ENCODE measurements at regions not wholly inside any gene's neighbourhood (a gene's known extent, or its start where the extent isn't known, plus 50 kb on each side); places are given as distances from the start of the nearest gene placed in this dataset.

DNA sequence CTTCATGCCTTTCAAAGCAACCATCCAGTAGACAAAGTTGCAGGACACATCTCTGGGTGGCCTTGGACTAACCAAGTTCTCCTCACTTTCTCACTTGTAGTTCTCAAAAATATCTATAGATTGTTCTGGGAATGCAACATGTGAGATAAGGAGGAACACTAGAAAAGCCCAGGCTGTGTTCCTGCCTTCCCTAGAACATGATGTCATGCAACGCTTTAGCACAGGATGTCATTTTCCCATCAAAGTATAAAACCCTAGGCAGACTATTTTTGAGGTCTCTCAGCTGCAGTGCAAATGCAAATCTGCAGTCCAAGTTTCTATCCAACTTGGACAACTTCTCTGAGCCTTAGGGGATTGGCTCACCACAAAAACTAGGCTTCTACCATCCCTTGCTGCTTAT lies 78.8 kb upstream of the PCDH7 start:
- H3K9me3 Mint-ChIP-seq: peaks cover 5% of the 10 kb centered on the region
- H3K36me3 Mint-ChIP-seq: no peaks in the 10 kb centered on the region
- DNase-seq (ENCODE audit: low spot score in 2 of 2, unreplicated experiment in 2 of 2): no peak

DNA sequence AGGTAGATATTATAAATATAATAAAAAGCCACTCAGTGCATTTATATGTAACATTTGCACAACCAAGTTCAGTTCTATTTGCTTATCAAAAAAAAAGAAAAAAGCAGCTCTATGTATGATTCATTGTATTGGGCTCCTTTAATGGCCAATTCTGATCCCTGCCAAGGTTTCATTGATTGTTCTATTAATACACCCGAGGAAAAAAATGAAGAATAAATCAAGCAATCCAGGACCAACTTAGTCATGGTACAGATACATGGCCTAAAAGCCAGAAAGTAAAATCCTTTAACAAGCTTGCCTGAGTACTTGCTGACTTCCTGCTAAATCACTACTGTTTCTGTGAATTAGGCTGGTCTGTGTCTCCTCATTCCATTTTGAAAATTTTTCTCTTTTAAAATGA lies 77.6 kb upstream of the PCDH7 start:
- Mint-ChIP-seq H3K36me3 (no peaks in the 10 kb centered on the region), H3K27ac (no peak overlapping the region), H3K4me3 (no peak overlapping the region), H3K9me3 (peaks cover 5% of the 10 kb centered on the region), H3K4me1 (no peaks in the 10 kb centered on the region), H3K27me3 (ENCODE audit: low read depth) (no peaks in the 10 kb centered on the region)
- TF ChIP-seq, protein P1, sequence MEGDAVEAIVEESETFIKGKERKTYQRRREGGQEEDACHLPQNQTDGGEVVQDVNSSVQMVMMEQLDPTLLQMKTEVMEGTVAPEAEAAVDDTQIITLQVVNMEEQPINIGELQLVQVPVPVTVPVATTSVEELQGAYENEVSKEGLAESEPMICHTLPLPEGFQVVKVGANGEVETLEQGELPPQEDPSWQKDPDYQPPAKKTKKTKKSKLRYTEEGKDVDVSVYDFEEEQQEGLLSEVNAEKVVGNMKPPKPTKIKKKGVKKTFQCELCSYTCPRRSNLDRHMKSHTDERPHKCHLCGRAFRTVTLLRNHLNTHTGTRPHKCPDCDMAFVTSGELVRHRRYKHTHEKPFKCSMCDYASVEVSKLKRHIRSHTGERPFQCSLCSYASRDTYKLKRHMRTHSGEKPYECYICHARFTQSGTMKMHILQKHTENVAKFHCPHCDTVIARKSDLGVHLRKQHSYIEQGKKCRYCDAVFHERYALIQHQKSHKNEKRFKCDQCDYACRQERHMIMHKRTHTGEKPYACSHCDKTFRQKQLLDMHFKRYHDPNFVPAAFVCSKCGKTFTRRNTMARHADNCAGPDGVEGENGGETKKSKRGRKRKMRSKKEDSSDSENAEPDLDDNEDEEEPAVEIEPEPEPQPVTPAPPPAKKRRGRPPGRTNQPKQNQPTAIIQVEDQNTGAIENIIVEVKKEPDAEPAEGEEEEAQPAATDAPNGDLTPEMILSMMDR (IDR thresholded peaks at IDR 0.05; ENCODE audit: unreplicated experiment): no peak
- DNase-seq (ENCODE audit: low spot score in 2 of 2, unreplicated experiment in 2 of 2): no peak

More for the DNA sequence above, 78.8 kb upstream of the PCDH7 start:
- H3K27me3 Mint-ChIP-seq (ENCODE audit: low read depth): no peaks in the 10 kb centered on the region
- no peak overlapping the region for H3K4me3 Mint-ChIP-seq
- H3K27ac Mint-ChIP-seq: no peak overlapping the region
- no peaks in the 10 kb centered on the region for H3K4me1 Mint-ChIP-seq
- TF ChIP-seq, protein P1 (IDR thresholded peaks at IDR 0.05; ENCODE audit: unreplicated experiment): no peak

DNA sequence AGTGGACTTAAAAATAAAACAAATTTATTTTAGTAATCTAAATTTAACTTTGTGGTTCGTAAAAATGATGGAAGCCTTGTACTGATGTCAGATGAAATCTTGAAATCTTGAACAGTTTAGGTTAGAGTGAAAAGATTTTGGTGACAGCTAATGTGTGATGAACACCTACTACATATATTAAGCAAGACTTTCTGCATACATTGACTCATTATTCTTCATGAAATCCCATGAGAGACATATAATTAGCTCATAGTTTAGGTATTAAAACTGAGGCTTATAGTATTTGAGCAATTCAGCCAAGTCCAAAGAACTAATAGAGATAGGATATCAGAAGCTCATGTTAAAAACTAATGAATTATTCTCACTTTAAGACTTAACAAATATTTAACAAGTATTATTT lies 66.9 kb upstream of the PCDH7 start:
- H3K9me3 Mint-ChIP-seq: no peaks in the 10 kb centered on the region

DNA sequence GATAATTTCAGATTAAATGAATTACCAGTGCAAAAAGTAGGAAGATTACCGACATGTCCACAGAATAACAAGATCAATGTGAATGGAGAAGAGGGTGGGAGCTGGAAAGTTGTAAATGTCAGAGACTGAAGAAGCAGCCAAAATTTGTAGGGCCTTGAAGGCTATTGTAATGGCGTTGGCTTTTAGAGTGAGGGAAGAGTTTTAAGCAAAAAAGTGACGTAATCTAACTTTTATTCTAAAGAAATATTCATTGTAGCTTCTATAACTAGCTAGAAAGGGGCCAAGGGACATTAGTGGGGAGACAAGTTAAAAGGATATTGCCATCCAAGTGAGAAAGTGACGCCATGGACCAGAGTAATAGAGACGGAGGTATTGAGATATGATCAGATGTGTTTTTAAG lies 63.3 kb upstream of the PCDH7 start:
- H3K36me3 Mint-ChIP-seq: no peaks in the 10 kb centered on the region
- DNase-seq (ENCODE audit: low spot score in 2 of 2, unreplicated experiment in 2 of 2): no peak
- H3K9me3 Mint-ChIP-seq: no peaks in the 10 kb centered on the region

More for the DNA sequence above, 66.9 kb upstream of the PCDH7 start:
- Mint-ChIP-seq H3K27me3 (ENCODE audit: low read depth) (no peaks in the 10 kb centered on the region), H3K27ac (no peak overlapping the region), H3K4me3 (no peak overlapping the region), H3K36me3 (no peaks in the 10 kb centered on the region), H3K4me1 (peaks cover 6% of the 10 kb centered on the region)
- DNase-seq (ENCODE audit: low spot score in 2 of 2, unreplicated experiment in 2 of 2): no peak
- TF ChIP-seq, protein P1 (IDR thresholded peaks at IDR 0.05; ENCODE audit: unreplicated experiment): no peak

DNA sequence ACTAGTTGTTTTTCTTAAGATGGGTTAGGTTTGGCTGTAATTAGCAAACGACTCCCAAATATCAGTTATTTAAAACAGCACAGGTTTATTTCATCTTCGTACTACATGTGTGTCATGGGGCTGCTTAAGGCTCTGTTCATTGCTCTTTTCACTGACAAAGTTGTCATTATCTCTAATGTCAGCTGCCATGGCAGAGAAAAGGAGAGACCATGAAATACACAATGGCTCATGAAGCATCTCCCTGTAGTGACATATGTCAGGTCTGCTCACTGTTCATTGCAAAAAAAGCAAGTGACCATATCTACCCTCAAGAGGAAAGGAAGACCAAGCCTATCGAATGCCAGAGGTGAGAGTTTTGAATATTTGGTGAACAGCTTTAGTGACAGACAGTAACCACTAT lies 52.2 kb upstream of the PCDH7 start:
- DNase-seq (ENCODE audit: low spot score in 2 of 2, unreplicated experiment in 2 of 2): no peak
- no peaks in the 10 kb centered on the region for H3K27me3 Mint-ChIP-seq (ENCODE audit: low read depth)
- no peaks in the 10 kb centered on the region for H3K36me3 Mint-ChIP-seq
- no peak overlapping the region for H3K27ac Mint-ChIP-seq
- peaks cover 9% of the 10 kb centered on the region for H3K9me3 Mint-ChIP-seq
- peaks cover 5% of the 10 kb centered on the region for H3K4me1 Mint-ChIP-seq
- TF ChIP-seq, protein P1 (IDR thresholded peaks at IDR 0.05; ENCODE audit: unreplicated experiment): no peak
- H3K4me3 Mint-ChIP-seq: no peak overlapping the region

More for the DNA sequence above, 63.3 kb upstream of the PCDH7 start:
- Mint-ChIP-seq H3K27me3 (ENCODE audit: low read depth) (no peaks in the 10 kb centered on the region), H3K4me1 (no peaks in the 10 kb centered on the region), H3K27ac (no peak overlapping the region), H3K4me3 (no peak overlapping the region)
- TF ChIP-seq, protein P1 (IDR thresholded peaks at IDR 0.05; ENCODE audit: unreplicated experiment): no peak

DNA sequence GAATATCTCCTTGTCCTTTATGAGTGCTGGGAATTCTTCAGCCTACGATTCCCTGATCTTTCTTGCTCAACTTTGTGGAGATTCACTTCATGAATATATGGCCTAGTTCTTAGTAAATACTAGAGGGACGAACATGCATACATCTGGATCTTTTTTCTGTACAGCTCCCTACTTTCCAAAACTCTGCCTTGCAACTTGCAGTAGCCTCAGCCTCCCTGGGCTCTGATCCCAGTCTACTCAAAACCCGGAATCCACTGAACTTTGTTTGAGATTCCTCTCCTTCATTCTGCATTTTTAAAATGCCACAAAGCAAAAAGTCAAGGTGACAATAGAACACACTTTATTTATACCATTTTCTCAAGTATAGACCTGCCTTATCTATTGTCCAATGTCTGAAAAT lies 50.0 kb upstream of the PCDH7 start:
- DNase-seq (ENCODE audit: low spot score in 2 of 2, unreplicated experiment in 2 of 2): no peak
- no peak overlapping the region for H3K4me3 Mint-ChIP-seq
- TF ChIP-seq, protein P1 (IDR thresholded peaks at IDR 0.05; ENCODE audit: unreplicated experiment): no peak
- H3K36me3 Mint-ChIP-seq: no peaks in the 10 kb centered on the region
- H3K4me1 Mint-ChIP-seq: no peaks in the 10 kb centered on the region
- no peaks in the 10 kb centered on the region for H3K27me3 Mint-ChIP-seq (ENCODE audit: low read depth)
- H3K9me3 Mint-ChIP-seq: peaks cover 9% of the 10 kb centered on the region
- no peak overlapping the region for H3K27ac Mint-ChIP-seq

All from mesothelial cell of epicardium (in vitro differentiated cells).